Right ventricle myocardium inferior (tissue), 1 donor: ENCODE measurements at regions not wholly inside any gene's neighbourhood (a gene's known extent, or its start where the extent isn't known, plus 50 kb on each side); places are given as distances from the start of the nearest gene placed in this dataset.

ENCODE experiments used
- ATAC-seq: fragments of 200-7000 bp; cut with Tn5 transposase; one replicate; pipeline ENCODE4 v1.9.1; 2020; ENCODE audit warnings: mild to moderate bottlenecking, moderate library complexity
- DNase-seq: peaks from one replicate; pipeline ENCODE4 v3.0.0; 2021; ENCODE audit errors: missing footprints
- intact Hi-C: fragments of 100-400 bp; cut with DNase I; formaldehyde crosslinking; loops from one replicate; pipeline ENCODE4 v1.11.0; 2022
- donor health status: DM: no; HTN: yes; CAD: no; lungs with severe emphysema.

GRCh38 chr17:77736721-77737120 is 221.8 kb upstream of the TNRC6C start:
- DNase-seq, result no peak
- intact Hi-C loops, result loop anchor here (5.0 kb wide), 1 partner anchor 76 kb away; no protein-coding TSS in a partner anchor
- ATAC-seq, result no peak

DNA sequence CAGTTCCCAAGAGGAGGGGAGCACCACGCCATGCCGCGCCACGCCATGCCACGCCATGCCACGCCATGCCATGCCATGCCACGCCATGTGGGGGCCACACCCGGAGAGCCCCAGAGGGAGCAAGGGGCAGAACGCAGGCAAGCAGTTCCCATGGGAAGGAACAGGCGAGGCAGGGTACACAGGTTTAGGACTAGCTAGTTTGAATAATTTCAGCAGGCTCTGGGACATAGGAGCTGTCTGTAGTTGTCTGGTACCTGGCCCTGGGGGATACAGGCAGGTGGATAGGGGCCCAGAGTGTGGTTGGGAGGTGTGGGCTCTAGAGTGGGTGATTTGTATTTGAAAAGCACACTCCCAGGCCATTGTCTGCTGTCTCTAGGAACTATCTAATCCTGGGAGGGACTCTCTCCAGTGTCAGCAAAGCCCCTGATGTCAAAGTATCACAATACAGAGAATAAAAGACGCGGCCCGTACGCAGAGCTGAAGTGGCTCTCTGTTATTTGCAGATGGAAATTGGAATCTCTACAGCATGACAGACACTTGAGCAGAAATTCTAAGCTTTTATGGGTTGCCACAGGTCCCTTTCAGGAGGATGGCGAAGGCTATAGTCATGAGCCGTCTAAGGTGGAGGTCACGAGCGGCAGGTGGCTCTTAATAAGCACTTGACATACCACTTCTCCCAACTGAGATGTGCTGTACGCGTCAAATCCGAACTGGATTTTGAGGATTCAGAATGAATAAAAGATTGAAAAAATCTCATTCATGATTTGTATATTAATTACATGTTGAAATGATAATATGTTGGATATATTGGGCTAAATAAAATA is 220.8 kb upstream of the TNRC6C start:
- intact Hi-C loops, result loop anchor here (5.0 kb wide), 1 partner anchor 75 kb away; no protein-coding TSS in a partner anchor
- DNase-seq, result no peak

DNA sequence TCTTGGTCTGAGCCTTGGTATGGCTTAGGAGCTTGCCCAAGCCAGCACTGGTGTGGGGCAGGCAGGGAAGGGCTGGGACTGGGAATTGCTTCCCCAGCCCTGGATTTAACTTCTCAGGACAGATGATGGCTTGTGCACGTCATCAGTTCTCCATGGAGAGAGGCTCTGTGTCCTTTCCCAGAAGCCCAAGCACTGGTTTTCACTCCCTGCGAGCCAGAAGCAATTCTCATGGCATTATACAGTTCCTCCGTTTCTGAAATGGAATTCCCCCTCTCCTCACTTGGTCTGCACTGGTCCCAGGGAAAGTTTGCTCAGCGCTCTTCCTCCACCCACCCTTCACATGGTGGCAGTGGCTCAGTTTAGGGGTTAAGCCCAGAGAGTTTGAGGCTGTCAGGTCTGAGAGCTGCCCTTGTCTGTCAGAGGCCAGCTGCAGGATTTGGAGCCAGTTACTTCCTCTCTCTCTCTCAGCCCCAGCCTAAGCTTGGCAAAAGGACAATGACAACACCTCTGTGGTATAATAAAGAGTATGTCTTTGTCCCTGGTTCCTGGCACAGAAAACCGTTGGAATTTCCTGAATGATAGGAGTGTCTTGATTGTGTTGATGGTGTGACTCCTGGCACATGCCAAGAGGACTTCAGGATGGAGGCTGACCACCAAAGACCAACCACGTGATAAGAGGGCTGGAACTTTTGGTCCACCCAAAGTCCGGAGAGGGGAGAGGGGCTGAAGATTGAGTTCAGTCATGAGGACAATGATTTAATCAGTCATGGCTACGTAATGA is 219.6 kb upstream of the TNRC6C start:
- DNase-seq (no peak), ATAC-seq (peak; percentile 72)
- intact Hi-C loops, result loop anchor here (5.0 kb wide), 1 partner anchor 73 kb away; no protein-coding TSS in a partner anchor

More for the DNA sequence above, 220.8 kb upstream of the TNRC6C start:
- no peak for ATAC-seq

GRCh38 chr17:77740481-77740880 is 218.0 kb upstream of the TNRC6C start:
- ATAC-seq, result no peak
- no peak for DNase-seq
- intact Hi-C loops, result no loop called here

DNA sequence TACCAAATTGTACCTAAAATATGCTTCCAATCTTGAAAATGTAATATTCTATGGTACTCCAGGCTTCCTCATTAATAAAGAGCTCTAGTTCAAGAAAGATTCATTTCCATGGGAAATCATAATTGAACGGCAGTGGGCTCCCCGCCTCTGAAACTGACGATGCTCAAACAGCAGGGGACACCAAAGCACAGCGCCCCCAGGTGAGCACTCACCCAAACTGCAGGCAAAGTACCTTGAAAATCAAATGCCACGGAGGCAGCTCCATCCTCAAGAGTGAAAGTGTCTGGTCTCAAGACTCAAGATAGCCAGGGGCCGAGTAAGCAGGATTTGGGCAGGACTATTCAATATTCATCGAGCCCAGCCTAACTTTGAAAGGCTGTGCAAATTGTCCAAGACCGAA is 217.4 kb upstream of the TNRC6C start:
- DNase-seq (no peak), ATAC-seq (no peak)
- intact Hi-C loops, result no loop called here

DNA sequence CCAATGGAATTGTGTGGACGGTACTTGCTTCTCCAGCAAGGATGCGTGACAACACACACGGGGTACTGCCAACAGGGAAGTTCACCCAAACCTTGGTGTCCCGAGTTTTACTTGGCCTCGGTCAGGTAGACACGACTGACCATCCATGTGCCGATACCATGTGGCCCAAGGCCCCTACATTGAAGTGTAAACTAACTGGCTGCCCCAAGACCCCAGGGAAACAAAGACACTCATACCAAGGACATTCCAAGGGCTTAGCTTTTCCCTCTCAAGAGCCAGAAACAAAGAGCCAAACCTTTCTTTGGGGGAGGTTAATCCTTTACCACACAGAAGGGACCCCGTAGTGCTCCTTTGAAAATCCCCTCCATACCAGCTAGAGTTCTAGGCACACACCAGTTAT is 215.9 kb upstream of the TNRC6C start:
- ATAC-seq (no peak), DNase-seq (no peak)
- intact Hi-C loops, result no loop called here

GRCh38 chr17:77744066-77744988 is 214.2 kb upstream of the TNRC6C start:
- ATAC-seq (peak; percentile 88), DNase-seq (no peak)
- intact Hi-C loops, result no loop called here

- intact Hi-C loops, result no loop called here
- ATAC-seq (no peak), DNase-seq (no peak)
These were observed 212.8 kb upstream of the TNRC6C start for GRCh38 chr17:77745702-77746101.

- intact Hi-C loops, result no loop called here
- DNase-seq (no peak), ATAC-seq (no peak)
These were observed 212.1 kb upstream of the TNRC6C start for GRCh38 chr17:77746393-77746792.

DNA sequence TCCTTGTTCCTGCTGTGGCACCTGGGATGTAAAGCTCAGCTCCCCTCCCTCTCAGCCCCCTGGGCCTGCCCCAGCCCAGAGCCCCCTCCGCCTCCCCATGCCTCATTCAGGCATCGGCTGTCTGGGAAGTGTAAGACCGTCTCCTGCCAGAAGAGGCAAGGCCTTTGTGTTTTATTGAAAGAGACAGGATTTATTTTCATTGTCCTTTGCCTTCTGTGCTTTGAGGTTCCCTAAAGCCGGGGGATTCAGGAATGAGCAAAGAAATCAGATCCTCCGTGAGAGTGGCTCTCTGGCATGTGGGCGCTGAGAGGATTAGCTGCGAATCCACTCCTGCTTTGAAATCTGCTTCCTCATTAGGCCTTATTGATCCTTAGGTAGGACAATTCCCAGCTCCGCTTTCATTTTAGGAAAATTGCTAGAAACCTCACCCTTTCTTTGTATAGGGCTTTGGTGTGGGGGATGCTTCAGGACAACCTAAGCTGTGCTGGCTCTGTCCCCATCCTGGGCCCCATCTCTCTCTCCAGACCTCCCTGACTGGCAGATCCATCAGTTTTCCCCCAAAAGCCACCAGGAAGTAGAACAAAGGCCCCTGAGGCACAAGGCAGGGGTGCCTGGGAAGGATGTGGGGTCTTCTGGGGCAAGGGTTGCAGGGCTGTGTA is 211.5 kb upstream of the TNRC6C start:
- DNase-seq (no peak), ATAC-seq (no peak)
- intact Hi-C loops, result no loop called here

DNA sequence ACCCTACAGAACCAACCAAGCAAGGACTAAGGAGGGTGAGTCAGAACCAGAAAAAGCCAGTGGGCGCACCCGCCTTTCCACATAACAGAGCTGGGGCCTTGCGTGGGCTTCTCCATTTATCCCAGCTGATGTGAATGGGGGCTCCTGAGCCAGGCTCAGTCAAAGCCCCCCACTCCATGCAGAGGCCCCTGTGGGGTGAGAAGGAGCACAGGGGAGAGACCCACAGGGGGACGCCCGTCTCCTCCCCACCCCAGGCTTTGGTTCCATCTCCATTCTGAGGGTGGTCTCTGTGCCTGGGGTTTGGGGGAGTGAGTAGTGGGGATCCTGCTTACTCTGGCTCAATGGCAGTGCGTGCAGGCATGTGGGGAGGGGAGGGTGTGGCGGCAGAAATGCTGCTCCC is 210.1 kb upstream of the TNRC6C start:
- ATAC-seq (no peak), DNase-seq (peak; percentile 7)
- intact Hi-C loops, result no loop called here

- ATAC-seq (no peak), DNase-seq (peak; percentile 39)
- intact Hi-C loops, result no loop called here
These were observed 209.2 kb upstream of the TNRC6C start for GRCh38 chr17:77749321-77749751.

DNA sequence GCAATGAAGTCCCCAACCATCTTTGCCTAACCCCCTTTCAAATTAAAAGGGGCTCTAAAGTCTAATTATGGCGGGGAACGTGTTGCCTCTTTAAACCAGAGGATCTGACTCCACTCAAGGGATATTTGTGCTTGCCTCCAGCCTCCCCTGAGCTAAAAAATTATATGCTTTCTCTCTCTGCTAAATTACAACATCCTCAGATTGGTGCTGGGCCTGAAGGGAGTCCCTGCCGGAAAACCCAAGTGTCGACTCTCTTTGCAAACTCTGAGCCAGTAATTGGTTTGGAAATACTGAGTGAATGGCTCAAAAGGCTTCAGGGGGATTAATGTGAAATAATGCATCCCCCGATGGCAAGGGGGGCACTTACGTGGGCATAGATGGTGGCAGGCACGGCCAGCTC is 208.5 kb upstream of the TNRC6C start:
- ATAC-seq (no peak), DNase-seq (no peak)
- intact Hi-C loops, result no loop called here

- ATAC-seq (no peak), DNase-seq (peak; percentile 0)
- intact Hi-C loops, result no loop called here
These were observed 208.0 kb upstream of the TNRC6C start for GRCh38 chr17:77750427-77751043.

DNA sequence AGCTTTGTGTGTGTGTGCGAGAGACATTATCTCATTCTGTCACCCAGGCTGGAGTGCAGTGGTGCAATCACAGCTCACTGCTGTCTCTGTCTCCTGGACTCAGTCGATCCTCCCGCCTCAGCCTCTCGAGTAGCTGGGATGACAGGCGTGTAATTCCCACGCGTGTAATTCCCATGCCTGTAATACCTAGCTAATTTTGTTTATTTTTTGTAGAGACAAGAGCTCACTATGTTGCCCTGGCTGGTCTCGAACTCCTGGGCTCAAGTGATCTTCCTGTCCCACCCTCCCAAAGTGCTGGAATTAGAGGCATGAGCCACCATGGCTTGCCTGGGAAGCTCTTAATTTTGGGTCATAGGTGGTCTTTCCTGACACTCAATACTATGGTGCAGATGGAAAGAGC is 205.3 kb upstream of the TNRC6C start:
- ATAC-seq (no peak), DNase-seq (no peak)
- intact Hi-C loops, result no loop called here

- ATAC-seq (no peak), DNase-seq (peak; percentile 17)
- intact Hi-C loops, result no loop called here
These were observed 204.7 kb upstream of the TNRC6C start for GRCh38 chr17:77753691-77754245.

- no peak for ATAC-seq
- intact Hi-C loops, result no loop called here
- DNase-seq, result no peak
These were observed 203.5 kb upstream of the TNRC6C start for GRCh38 chr17:77754956-77755355.
